ACHN (cell line): ENCODE measurements at regions not wholly inside any gene's neighbourhood (a gene's known extent, or its start where the extent isn't known, plus 50 kb on each side); places are given as distances from the start of the nearest gene placed in this dataset.
A peak's percentile ranks its signal among the peaks of the same experiment; 100 is the strongest.

Source experiments
- DNase-seq: peaks from one replicate; pipeline ENCODE4 v3.0.0-alpha.2; 2015
- in situ Hi-C: cut with HindIII; loops from 2 replicates; pipeline ENCODE4 v1.10.0; 2017; ENCODE audit warnings: low sequenced_read_pairs, low pct_ligation_motif_present, low pct_unique_long_range_greater_than_20kb

DNA sequence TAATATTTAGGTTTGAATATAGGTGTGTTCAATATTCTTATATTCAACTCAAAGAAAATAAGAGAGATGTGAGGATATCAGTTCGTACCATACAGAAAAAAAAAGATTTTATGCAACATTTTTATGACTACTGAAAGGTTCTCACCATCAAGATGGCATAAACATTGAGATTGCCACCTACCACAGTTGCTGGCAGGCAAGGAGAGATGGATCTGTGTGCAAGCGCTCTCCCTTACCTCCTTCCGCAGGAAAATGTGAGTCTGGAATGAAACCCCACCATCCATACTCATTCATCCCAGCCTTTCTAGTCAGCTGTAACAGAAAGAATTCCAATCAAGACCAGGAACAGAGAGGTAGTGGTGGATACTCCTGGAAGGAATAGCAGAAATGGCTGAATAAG is 376.9 kb downstream of the PPP3CA start:
- no peak for DNase-seq
- in situ Hi-C loops = no loop called here

GRCh38 chr4:100969925-100970324 is 377.4 kb downstream of the PPP3CA start:
- in situ Hi-C loops = no loop called here
- no peak for DNase-seq

DNA sequence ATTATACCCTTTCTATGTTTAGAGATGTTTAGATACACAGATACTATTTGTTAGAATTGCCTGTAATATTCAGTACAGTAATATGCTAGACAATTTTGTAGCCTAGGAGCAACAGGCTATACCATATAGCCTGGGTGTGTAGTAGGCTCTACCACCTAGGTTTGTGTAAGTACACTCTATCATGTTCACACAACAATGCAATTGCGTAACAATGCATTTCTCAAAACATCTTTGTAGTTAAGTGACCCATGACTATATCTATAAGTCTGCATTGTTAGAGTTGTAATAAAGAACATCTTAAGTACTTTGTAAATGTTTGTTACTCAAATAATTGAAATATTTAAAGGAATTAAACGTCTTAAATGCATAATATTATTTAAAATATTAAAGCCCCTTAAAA is 379.3 kb downstream of the PPP3CA start:
- in situ Hi-C loops = no loop called here
- no peak for DNase-seq

- in situ Hi-C loops = no loop called here
- DNase-seq = no peak
These were observed 383.7 kb downstream of the PPP3CA start for GRCh38 chr4:100963627-100964026.

- in situ Hi-C loops = no loop called here
- no peak for DNase-seq
These were observed 384.6 kb downstream of the PPP3CA start for GRCh38 chr4:100962698-100963097.

DNA sequence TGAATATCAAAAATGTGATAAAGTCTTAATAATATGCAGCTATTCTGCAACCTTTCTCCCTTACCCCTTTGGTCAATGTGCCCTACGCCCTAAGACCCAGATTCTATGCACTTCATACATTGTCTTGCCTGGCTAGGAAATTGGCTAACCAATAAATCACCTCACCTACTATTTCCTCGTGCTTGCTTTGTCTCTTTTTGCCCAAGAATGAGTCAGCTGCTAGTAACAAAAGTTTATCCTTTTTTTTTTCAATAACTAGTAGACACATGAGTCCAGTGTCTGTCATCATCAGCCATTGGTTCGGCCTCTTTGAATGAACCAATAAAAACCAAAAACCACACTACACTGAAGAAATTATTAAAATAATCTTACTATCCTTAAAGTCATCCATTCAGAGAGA is 387.1 kb downstream of the PPP3CA start:
- no peak for DNase-seq
- in situ Hi-C loops = no loop called here

- DNase-seq = no peak
- in situ Hi-C loops = no loop called here
These were observed 393.3 kb downstream of the PPP3CA start for GRCh38 chr4:100954046-100954445.

DNA sequence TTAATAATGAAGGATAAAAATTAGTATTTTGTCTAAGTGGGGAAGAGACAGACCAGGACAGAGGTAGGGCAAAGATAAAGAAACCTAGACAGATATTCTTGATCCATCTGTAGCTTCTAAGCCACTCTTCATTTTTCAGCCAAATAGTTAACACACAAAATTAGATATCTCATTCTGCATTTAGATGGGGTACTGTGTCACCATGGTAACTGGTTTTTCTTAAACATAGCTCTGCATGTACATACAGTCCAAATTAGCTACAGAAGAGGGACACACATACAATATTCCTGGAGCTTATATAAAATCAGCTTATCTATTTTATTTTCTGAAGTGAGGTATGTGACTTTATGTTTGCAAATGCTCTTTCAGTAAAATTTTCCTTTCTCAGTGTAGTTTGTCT is 393.7 kb downstream of the PPP3CA start:
- in situ Hi-C loops = no loop called here
- DNase-seq = no peak

DNA sequence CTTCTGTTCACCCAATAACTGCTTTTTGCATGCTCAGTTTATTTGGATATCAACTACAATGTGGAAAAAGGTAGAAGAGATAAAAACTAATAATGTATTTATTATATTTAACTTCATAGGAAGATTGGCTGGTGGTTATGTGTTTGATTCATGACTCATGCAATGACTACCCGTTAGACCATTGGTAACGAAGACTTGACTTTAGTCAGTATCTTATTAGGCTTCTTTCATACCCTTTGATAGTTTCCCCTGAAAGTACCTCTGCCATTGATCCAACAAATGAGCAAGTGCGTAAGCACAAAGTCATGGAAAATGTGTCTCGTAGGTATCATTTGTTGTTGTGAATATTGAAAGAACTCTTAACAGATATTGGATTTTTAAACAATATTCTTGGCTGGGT is 394.7 kb downstream of the PPP3CA start:
- DNase-seq = no peak
- in situ Hi-C loops = no loop called here

DNA sequence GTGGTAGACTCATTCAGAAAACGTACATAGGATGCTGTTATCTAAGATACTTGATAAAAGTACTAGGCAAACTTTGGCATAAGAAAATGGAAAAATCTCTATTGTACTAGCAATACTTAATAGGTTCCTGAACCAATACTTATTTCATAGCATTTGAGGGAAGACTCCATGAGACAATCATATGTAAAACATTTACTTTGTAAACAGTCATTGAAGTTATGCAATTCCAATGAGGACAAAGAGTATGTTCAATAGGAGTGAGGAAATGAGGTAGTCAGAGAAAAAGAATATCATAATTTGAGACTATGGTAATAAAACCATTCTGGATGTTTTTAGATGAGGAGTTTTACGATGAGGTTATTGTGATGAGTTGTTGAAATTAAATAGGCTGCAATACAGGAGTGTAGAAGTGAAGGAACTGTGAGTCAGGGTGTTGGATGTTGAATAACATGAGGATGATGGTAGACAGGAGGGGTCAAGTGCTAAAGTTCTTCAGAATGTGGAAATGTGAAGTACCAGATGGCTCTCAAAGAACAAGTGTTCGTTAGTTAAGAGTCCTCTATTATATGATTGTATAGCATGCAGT is 397.9 kb downstream of the PPP3CA start:
- in situ Hi-C loops = no loop called here
- no peak for DNase-seq

DNA sequence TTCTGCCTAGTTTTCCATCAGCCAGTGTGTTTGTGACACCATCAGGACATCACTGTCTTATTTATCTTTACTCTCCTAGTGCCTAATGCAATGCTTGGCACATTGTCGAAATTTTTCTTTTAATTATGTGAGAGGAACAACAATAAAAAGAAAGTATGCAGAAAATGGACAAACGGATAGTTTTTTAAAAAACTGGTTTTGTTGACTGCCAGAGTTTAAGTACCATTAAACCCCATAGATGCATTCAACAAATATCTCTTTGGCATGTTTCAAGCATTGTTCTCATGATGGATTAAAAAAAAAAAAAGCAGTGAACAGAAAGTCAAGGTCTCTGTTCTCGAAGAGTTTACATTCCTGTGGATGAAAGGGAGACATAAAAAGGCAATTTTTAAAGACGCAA is 398.4 kb downstream of the PPP3CA start:
- in situ Hi-C loops = no loop called here
- DNase-seq = no peak

- in situ Hi-C loops = no loop called here
These were observed 401.5 kb downstream of the PPP3CA start for GRCh38 chr4:100945789-100946188.

GRCh38 chr4:100938698-100939097 is 408.6 kb downstream of the PPP3CA start:
- no peak for DNase-seq
- in situ Hi-C loops = no loop called here

More at GRCh38 chr4:100945789-100946188, 401.5 kb downstream of the PPP3CA start:
- DNase-seq = no peak

DNA sequence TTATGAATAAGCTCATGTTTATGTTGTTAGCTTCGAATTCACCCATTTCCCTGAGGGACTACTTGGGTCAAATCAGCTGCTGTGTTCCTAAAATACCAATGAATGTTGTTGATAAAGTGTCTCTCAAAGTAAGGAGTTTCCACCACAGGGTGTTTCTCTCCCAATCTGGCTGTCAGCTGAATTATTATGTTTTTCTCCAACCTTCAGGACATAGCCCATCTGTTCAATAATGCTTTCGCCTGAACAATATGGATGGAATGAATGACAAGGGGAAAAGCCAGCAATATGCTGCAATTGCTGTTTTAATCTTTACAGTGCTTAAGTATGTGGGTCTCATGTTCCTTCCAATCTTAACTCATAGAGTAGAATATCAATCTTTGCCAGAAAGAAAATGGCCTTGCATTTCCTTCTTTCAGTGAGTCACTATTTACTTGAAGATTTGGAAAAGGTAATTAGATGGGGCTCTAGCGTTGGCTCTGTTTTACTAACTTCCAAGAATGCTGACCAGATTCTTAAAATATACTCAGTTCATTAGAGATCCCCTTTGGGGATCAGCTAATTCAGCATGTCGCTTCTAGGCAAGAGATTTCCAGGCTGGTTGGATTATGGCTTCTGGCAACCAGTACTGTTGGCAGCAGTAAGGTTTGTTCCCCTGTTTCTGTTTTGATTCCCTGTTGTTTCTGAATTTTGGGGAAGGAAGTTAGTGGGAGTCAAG is 410.5 kb downstream of the PPP3CA start:
- in situ Hi-C loops = no loop called here
- no peak for DNase-seq

DNA sequence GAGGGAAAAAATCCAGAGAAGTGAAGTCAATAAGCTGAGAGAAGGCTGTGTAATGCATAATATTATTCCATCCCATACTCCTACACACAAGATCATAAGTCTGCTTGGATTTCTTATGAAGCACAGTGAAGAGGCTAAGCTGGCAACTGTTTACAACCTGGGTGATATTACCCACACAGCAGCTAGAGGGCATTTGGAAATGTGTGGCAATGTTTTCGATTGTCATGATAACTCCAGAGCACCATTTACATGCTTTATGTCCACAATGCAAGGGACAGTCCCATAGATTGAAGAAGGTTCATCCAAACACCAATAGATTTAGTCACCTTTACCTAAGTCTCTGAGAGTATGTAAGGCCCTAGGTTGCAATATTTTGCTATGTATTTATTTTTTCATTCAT is 412.2 kb downstream of the PPP3CA start:
- DNase-seq = peak; percentile 22
- in situ Hi-C loops = no loop called here

DNA sequence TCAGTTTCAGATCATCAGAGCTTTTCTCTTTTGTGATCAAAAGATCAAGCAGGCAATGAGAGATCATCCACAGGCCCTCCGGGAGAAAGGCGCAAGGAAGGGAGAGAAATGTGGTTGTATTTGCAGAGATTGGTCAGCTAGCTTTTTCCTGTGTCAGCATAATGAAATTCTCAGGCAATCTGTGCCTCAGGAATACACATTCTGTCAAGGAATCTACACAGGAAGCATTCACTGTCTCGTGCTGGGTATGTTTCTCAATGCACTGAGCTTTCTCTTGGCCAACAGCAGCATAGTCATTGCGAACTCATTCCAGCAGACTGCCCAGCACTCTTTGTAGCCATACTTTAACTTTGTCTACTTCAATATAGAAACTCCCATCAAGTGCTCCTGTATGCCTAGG is 413.7 kb downstream of the PPP3CA start:
- in situ Hi-C loops = no loop called here
- no peak for DNase-seq

DNA sequence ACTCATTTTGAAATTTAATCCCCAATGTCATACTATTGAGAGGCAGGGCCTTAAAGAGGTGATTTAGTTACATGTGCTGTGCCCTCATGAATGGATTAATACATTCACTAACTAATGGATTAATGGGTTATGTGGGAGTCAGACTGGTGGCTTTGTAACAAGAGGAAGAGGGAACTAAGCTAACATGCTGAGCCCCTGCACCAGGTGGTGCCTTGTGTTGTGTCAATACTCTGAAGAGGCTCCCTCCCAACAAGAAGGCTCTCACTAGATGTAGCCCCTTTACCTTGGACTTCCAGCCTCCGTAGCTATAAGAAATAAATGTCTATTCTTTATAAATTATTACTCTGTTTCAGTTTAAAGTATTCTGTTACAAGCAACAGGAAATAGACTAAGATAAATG is 411.9 kb upstream of the EMCN start:
- in situ Hi-C loops = no loop called here

DNA sequence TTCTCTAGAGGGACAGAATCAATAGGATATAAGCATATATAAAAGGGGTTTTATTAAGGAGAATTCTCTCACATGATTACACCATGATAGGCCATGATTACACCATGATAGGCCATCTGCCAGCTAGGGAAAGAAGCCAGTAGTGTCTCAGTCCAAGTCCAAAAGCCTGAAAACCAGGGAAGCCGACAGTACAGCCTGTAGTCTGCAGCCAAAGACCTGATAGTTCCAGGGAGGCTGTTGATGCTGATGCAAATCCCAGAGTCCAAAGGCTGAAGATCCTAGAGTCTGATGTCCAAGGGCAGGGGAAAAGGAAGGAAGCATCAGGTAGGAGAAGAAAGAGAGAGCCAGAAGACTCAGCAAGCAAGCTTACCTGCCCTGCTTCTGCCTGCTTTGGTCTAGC is 411.3 kb upstream of the EMCN start:
- DNase-seq = no peak
- in situ Hi-C loops = no loop called here

More for the DNA sequence above, 411.9 kb upstream of the EMCN start:
- no peak for DNase-seq

GRCh38 chr4:100926039-100926717 is 408.4 kb upstream of the EMCN start:
- in situ Hi-C loops = no loop called here
- no peak for DNase-seq

DNA sequence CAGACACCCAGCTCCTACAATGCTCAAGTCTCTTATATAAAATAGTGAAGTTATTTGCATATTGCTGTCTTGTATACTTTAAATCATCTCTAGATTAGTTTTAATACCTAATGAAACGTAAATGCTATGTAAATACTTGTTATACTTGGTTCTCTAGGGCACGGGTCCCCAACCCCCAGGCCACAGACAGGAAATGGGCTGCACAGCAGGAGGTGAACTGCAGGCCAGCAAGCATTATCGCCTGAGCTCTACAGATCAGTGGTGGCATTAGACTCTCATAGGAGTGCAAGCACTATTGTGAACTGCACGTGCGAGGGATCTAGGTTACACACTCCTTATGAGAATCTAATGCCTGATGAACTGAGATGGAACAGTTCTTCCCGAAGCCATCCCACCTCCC is 395.9 kb upstream of the EMCN start:
- no peak for DNase-seq
- in situ Hi-C loops = no loop called here
